GM12891 (cell line): ENCODE measurements at regions not wholly inside any gene's neighbourhood (a gene's known extent, or its start where the extent isn't known, plus 50 kb on each side); places are given as distances from the start of the nearest gene placed in this dataset.

Experiments used
- DNase-seq: peaks from one replicate; pipeline ENCODE4 v3.0.0; 2011; ENCODE audit warnings: low spot score; ENCODE audit not compliant: insufficient read length
- FAIRE-seq: peaks from 2 replicates; lab custom pipeline; 2011; peaks lifted over from hg19 to GRCh38; lab: Jason Lieb, UNC
- PAX5 ChIP-seq: IDR thresholded peaks from 2 replicates; pipeline ENCODE4 v1.6.1; 2011; ENCODE audit warnings: low read length, moderate library complexity, mild to moderate bottlenecking; ENCODE audit not compliant: insufficient read depth, severe bottlenecking
- POLR2A ChIP-seq: IDR thresholded peaks from 2 replicates; pipeline ENCODE4 v1.6.1; 2011; ENCODE audit warnings: low read depth, low read length, control low read depth
- POLR2AphosphoS5 ChIP-seq: IDR thresholded peaks from 2 replicates; pipeline ENCODE4 v1.6.1; 2011; ENCODE audit warnings: low read depth, low read length, control low read depth
- POU2F2 ChIP-seq: IDR thresholded peaks from 2 replicates; pipeline ENCODE4 v1.6.1; 2011; ENCODE audit warnings: low read depth, mild to moderate bottlenecking, control low read depth, low read length, moderate library complexity
- SPI1 ChIP-seq: IDR thresholded peaks from 2 replicates; pipeline ENCODE4 v1.6.1; 2011; ENCODE audit warnings: low read depth, low read length, control low read depth
- TAF1 ChIP-seq: IDR thresholded peaks from 2 replicates; pipeline ENCODE4 v1.6.1; 2011; ENCODE audit warnings: low read depth, low read length, control low read depth

DNA sequence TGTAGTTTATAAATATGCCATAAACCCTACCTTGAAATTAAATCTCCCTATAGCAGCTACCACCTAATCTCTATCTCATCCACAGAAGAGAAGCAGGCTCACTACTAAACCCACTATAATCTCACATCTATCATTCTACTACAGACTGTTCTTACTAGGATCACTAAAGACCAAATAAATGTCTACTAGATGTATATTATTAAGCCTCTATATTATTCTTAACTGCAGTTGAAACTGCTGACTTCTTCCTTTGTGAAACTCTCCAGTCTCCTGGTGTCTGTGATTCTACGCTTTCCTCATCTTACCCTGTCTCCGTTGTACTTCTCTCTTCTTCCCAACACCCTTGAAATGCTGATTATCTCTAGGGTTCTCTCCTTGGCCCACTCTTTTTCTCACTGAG lies 1154.0 kb downstream of the IGSF11 start:
- DNase-seq (no peak), FAIRE-seq (no peak)
- TF ChIP-seq PAX5 (no peak), SPI1 (no peak), POU2F2 (no peak), POLR2AphosphoS5 (no peak), TAF1 (no peak), POLR2A (no peak)

GRCh38 chr3:117881210-117881609 lies 1153.4 kb downstream of the IGSF11 start:
- DNase-seq (no peak), FAIRE-seq (no peak)
- TF ChIP-seq POU2F2 (no peak), POLR2AphosphoS5 (no peak), SPI1 (no peak), PAX5 (no peak), TAF1 (no peak), POLR2A (no peak)

- TF ChIP-seq SPI1 = peak; percentile 66
- no peak for TF ChIP-seq PAX5
- FAIRE-seq (no peak), DNase-seq (no peak)
These were observed 1149.6 kb downstream of the IGSF11 start for GRCh38 chr3:117885011-117885441.

DNA sequence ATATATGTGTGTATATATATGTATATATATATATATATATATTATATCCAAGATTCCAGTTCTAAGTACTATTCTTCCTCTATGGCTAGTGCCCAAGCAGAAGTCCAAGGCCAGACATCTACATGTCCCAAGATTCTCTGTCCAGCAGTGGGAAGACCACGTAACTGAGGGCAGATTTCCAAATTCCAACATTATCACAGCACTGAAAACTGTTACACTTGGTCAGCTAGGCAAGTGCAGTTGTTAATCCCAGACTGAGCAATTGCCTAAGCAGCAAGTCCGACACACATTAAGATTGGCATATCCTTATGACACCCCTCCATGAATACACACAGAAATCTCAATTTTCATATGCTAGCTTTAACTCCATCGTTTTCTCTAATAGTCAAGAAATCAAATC lies 1148.5 kb downstream of the IGSF11 start:
- TF ChIP-seq POLR2A (no peak), SPI1 (no peak), PAX5 (no peak), TAF1 (no peak), POLR2AphosphoS5 (no peak), POU2F2 (no peak)
- DNase-seq (no peak), FAIRE-seq (no peak)

DNA sequence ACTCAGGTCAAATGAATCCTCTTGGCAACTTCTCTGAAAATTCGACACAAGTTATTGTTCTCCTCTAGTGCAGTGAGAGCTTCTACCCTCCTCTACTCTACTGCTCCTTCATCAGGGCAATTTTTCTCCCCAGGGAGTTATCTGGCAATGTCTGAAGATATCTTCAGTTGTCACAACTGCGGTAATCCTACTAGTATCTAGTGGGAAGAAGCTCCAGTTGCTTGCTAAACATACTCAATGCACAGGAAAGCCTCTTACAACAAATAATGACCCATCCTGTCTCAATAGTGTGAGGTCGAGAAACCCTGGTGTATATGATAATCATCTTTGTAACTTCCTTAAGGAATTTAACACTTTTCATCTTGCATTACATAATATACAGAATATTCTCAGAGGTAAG lies 1147.6 kb downstream of the IGSF11 start:
- DNase-seq (no peak), FAIRE-seq (no peak)
- TF ChIP-seq SPI1 (no peak), POLR2A (no peak), PAX5 (no peak), POLR2AphosphoS5 (no peak), POU2F2 (no peak), TAF1 (no peak)

DNA sequence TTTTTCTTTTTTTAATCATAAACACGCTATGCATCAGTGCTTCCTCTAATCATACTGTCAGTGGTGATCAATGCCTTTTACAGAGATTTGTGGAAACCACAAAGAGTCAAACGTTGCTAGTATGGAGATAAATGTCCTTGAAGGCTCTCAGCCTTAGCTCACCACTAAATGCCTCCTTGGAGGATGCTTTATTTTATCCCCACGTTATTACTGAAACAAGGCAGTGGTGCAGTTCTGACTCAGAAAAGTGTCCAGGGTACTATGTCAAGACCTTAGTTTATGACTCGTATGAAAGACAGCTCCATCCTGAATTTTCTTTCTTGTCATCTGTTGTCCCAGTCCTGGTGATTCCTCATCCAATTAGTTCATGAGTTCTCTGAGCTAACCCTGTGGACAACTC lies 1146.7 kb downstream of the IGSF11 start:
- FAIRE-seq (no peak), DNase-seq (no peak)
- TF ChIP-seq POLR2AphosphoS5 (no peak), PAX5 (no peak), POU2F2 (no peak), SPI1 (no peak), TAF1 (no peak), POLR2A (no peak)

DNA sequence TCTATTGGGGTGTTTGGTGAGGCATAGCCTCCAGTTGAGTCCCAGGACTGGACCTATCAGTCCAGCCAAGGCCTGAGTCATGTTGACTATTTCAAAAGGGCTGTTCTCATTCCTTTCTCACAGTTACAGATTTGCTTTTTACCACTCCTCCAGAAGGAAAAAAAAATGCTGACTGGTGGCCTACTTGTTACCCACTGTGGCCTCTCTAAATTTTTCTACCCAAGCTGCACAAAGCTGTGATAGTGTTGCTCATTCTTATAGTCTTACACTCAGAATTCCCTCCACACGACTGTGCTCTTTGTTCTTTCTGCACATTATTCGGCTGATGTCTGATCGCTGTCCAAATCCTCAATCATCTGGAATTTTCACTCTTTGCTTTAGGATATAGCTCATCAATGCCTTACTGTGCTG lies 1142.2 kb downstream of the IGSF11 start:
- no peak for DNase-seq
- TF ChIP-seq POLR2A (no peak), POLR2AphosphoS5 (no peak), POU2F2 (no peak), SPI1 (no peak), PAX5 (no peak), TAF1 (no peak)
- FAIRE-seq = no peak

DNA sequence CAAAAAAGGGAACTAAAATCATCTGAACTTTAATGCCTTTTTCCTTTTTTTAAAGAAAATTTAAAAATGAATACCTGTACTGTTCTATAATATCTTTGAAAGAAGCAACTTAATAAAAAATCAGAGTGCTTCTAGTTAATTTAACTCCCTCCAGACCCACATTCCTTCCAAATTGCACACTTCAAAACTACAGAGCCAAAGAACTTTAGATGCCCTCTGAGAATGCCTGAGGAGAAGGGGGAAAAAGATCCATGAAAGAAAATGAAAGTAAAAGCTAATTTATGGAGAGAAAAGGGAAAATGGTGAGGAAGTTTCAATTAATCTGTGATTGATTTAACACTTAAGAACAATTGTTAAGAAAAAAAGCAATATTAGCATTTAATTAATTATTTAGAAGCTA lies 1141.6 kb downstream of the IGSF11 start:
- FAIRE-seq (no peak), DNase-seq (no peak)
- TF ChIP-seq POLR2AphosphoS5 (no peak), POLR2A (no peak), SPI1 (no peak), PAX5 (no peak), POU2F2 (no peak), TAF1 (no peak)

- no peak for DNase-seq
- TF ChIP-seq SPI1 (no peak), TAF1 (no peak), POLR2AphosphoS5 (no peak), POLR2A (no peak), POU2F2 (no peak), PAX5 (no peak)
These were observed 1141.0 kb downstream of the IGSF11 start for GRCh38 chr3:117893638-117894037.

DNA sequence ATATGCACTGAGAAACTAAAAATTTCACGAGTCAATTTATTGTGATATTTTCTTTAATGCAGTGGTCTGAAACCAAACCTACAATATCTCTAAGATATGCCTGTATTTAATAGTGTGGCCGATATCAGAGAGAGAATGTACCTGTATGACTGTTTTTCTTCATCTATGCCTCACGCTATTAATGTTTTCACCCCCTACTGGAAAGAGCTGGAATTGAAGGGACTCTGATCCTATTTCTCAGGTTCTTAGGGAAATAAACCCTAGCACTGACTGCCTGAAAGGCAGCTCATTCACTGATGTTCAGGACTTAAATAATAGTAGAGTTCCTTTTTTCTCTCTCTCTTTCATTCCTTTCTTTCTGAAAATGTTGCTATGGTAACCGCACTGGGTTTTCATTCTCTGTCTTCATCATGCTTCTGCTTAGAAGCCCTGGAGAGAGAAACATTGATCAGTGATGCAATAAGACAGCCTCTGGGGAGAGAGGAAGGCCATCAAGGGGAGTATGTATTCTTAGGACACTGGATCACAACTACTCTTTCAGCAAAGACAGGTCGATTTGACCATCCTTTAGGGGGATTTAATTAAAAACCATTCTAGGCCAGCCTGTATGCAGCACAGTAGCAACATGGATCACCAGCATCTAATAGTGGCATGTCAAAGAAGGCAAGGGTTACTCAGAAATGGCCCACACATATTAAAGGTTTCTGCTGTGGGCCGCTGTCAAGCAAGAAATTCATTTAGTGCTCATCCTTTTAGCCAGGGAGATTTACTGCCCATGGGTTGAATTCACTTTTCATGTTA lies 1135.7 kb downstream of the IGSF11 start:
- TF ChIP-seq POLR2AphosphoS5 (no peak), POLR2A (no peak), TAF1 (no peak), PAX5 (no peak), POU2F2 (no peak), SPI1 (no peak)
- FAIRE-seq (no peak), DNase-seq (no peak)

More at GRCh38 chr3:117893638-117894037, 1141.0 kb downstream of the IGSF11 start:
- FAIRE-seq = no peak
